Endothelial cell of umbilical vein (primary cell): ENCODE measurements at regions not wholly inside any gene's neighbourhood (a gene's known extent, or its start where the extent isn't known, plus 50 kb on each side); places are given as distances from the start of the nearest gene placed in this dataset.

ENCODE experiments used
- BruUV-seq: library from RNA; stranded (reverse); fragments of 400-500 nt; replicated peaks from 2 replicates; lab custom pipeline; 2021; lab: Mats Ljungman, UMichigan
- CTCF ChIA-PET: fragments of 300-600, 350-600 bp; sonication (Branson Sonifier 250); formaldehyde crosslinking; loops from one replicate; lab custom pipeline; 2021; ENCODE audit warnings: antibody characterized with exemption, inconsistent platforms; lab: Charles Lee
- POLR2A ChIA-PET: fragments of 300-600, 350-600 bp; sonication (Branson Sonifier 250); formaldehyde crosslinking; loops from one replicate; lab custom pipeline; 2021; ENCODE audit warnings: antibody characterized with exemption, inconsistent platforms; lab: Charles Lee
- DNase-seq: peaks from one replicate; pipeline ENCODE4 v3.0.0-alpha.2; 2011; ENCODE audit warnings: low read depth, low spot score
- FAIRE-seq: peaks from 2 replicates; lab custom pipeline; 2011; peaks lifted over from hg19 to GRCh38; lab: Jason Lieb, UNC
- H2AFZ ChIP-seq: 2 replicates; pipeline ENCODE4 v1.6.0; 2012; ENCODE audit warnings: low read depth, low read length, control low read depth, inconsistent platforms
- H3K27ac ChIP-seq: 2 replicates; pipeline ENCODE4 v1.5.1; 2011; ENCODE audit warnings: low read depth, mild to moderate bottlenecking, control low read depth, low read length, moderate library complexity; ENCODE audit not compliant: insufficient read depth
- H3K27me3 ChIP-seq, 2 experiments: 2 replicates each; pipeline versions ENCODE4 v1.6.0 to v1.6.1; 2011; ENCODE audit warnings: low read length in 2 of 2, mixed read lengths in 1 of 2; ENCODE audit not compliant: control insufficient read depth in 2 of 2, insufficient read depth in 2 of 2
- H3K36me3 ChIP-seq, 2 experiments: 2 replicates in 1 of 2; 3 replicates in 1 of 2; pipeline ENCODE4 v1.5.1; 2011; ENCODE audit warnings: low read length in 2 of 2, mild to moderate bottlenecking in 1 of 2, moderate library complexity in 1 of 2; ENCODE audit not compliant: control insufficient read depth in 2 of 2, insufficient read depth in 2 of 2; ENCODE audit errors: extremely low read depth in 1 of 2
- H3K4me1 ChIP-seq: 3 replicates; pipeline ENCODE4 v1.5.1; 2011; ENCODE audit warnings: mild to moderate bottlenecking, low read length; ENCODE audit not compliant: control insufficient read depth, insufficient read depth; ENCODE audit errors: extremely low read depth
- H3K4me2 ChIP-seq: 2 replicates; pipeline ENCODE4 v1.6.1; 2011; ENCODE audit warnings: low read length, control low read depth, mixed read lengths; ENCODE audit not compliant: insufficient read depth
- H3K4me3 ChIP-seq, 3 experiments: fragments of 200-600 bp in 1 of 3; sonication (generic), shearing (Covaris generic) in 1 of 3; replicated peaks in 1 of 3; 2 replicates each; pipeline ENCODE4 v1.5.1; 2011 to 2016; ENCODE audit warnings: control low read depth in 3 of 3, low read length in 3 of 3, mild to moderate bottlenecking in 2 of 3, inconsistent platforms in 1 of 3, low read depth in 1 of 3, moderate library complexity in 1 of 3; ENCODE audit not compliant: insufficient read depth in 1 of 3
- H3K79me2 ChIP-seq: 2 replicates; pipeline ENCODE4 v1.6.0; 2012; ENCODE audit warnings: low read length, inconsistent platforms; ENCODE audit not compliant: control insufficient read depth, insufficient read depth
- H3K9ac ChIP-seq: replicated peaks from 2 replicates; pipeline ENCODE3; 2011; ENCODE audit warnings: low read length, control low read depth; ENCODE audit not compliant: insufficient read depth; ENCODE audit errors: extremely low read depth
- H3K9me1 ChIP-seq: replicated peaks from 3 replicates; pipeline ENCODE4 v1.6.0; 2011; ENCODE audit warnings: mild to moderate bottlenecking, low read length; ENCODE audit not compliant: control insufficient read depth, insufficient read depth; ENCODE audit errors: extremely low read depth
- H3K9me3 ChIP-seq: replicated peaks from 2 replicates; pipeline ENCODE4 v1.5.1; 2012; ENCODE audit warnings: low read length, inconsistent platforms; ENCODE audit not compliant: control insufficient read depth, insufficient read depth
- H4K20me1 ChIP-seq: replicated peaks from 2 replicates; pipeline ENCODE3; 2011; ENCODE audit warnings: mild to moderate bottlenecking, low read length; ENCODE audit not compliant: control insufficient read depth, insufficient read depth; ENCODE audit errors: extremely low read depth
- CTCF ChIP-seq, 2 donors: IDR thresholded peaks; 1 replicate in 1 of 2; 2 replicates in 1 of 2; pipeline ENCODE4 v1.5.1; 2011; ENCODE audit warnings: low read length in 2 of 2, mild to moderate bottlenecking in 2 of 2, moderate library complexity in 2 of 2, control low read depth in 1 of 2, inconsistent platforms in 1 of 2, low read depth in 1 of 2; ENCODE audit not compliant: insufficient read depth in 1 of 2; ENCODE audit errors: extremely low read depth in 1 of 2
- EZH2 ChIP-seq: IDR thresholded peaks from 2 replicates; pipeline ENCODE4 v1.6.1; 2012; ENCODE audit warnings: borderline replicate concordance, low read depth, mild to moderate bottlenecking, moderate library complexity, low read length, inconsistent platforms; ENCODE audit not compliant: severe bottlenecking
- FOS ChIP-seq: IDR thresholded peaks from 2 replicates; pipeline ENCODE4 v1.6.1; 2011; ENCODE audit warnings: mild to moderate bottlenecking, low read length, moderate library complexity, borderline replicate concordance; ENCODE audit not compliant: insufficient read depth
- GATA2 ChIP-seq: IDR thresholded peaks from 2 replicates; pipeline ENCODE4 v1.7.0; 2011; ENCODE audit warnings: low read depth, mild to moderate bottlenecking, moderate library complexity, mixed read lengths, low read length; ENCODE audit not compliant: insufficient read length, insufficient read depth
- JUN ChIP-seq: IDR thresholded peaks from 2 replicates; pipeline ENCODE4 v1.6.1; 2011; ENCODE audit warnings: borderline replicate concordance, low read depth; ENCODE audit not compliant: insufficient read length, insufficient read depth
- MYC ChIP-seq: IDR thresholded peaks from one replicate; pipeline ENCODE4 v1.6.1; 2011; ENCODE audit warnings: mild to moderate bottlenecking, low read depth, low read length
- POLR2A ChIP-seq: IDR thresholded peaks from 2 replicates; pipeline ENCODE4 v1.6.1; 2012; ENCODE audit warnings: low read depth, mild to moderate bottlenecking, control low read depth, low read length
- POLR2AphosphoS5 ChIP-seq: IDR thresholded peaks from 2 replicates; pipeline ENCODE4 v1.6.1; 2012; ENCODE audit warnings: low read depth, mild to moderate bottlenecking, control low read depth, low read length, moderate library complexity; ENCODE audit not compliant: insufficient read depth
- dilution Hi-C: fragments of 300-500 bp; cut with MboI; formaldehyde crosslinking; loops from one replicate; pipeline ENCODE4 v1.15.0; 2019; ENCODE audit warnings: low sequenced_read_pairs; ENCODE audit not compliant: extremely low pct_ligation_motif_present
- intact Hi-C: fragments of 100-400 bp; cut with micrococcal nuclease; formaldehyde crosslinking; loops from one replicate; pipeline ENCODE4 v1.10.0; 2022
- TF ChIP-seq, protein P1 (sequence below): IDR thresholded peaks from 2 replicates; pipeline ENCODE4 v1.6.1; 2011; ENCODE audit not compliant: insufficient read depth, insufficient read length

DNA sequence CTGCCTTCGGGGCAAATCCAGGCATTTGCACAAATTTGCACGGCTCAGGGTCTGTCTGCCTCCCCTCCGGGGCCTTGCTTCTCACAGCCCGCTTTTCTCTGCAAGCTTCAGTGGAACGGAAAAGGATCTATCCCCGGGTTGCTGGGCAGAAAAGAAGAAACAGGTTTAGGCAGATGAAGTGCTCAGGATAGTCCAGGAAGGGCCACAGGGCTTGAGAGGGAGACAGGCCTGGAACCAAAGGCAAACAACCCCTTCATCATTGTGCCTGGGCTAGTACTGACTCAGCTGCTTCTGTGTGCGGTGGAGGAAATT, 347.8 kb upstream of the TNP1 start:
- intact Hi-C loops, result no loop called here
- dilution Hi-C loops, result no loop called here
- TF ChIP-seq JUN, result no peak
- TF ChIP-seq, protein P1, sequence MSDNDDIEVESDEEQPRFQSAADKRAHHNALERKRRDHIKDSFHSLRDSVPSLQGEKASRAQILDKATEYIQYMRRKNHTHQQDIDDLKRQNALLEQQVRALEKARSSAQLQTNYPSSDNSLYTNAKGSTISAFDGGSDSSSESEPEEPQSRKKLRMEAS, result no peak
- TF ChIP-seq GATA2, result no peak
- no peak for TF ChIP-seq POLR2A
- no peak for TF ChIP-seq FOS
- no peak for TF ChIP-seq EZH2
- no peak for TF ChIP-seq CTCF (IDR thresholded peaks at IDR 0.05; ENCODE audit: extremely low read depth in 1 of 2, insufficient read depth in 1 of 2, low read depth in 1 of 2, low read length in 2 of 2)
- no peak for TF ChIP-seq POLR2AphosphoS5
- no peak for TF ChIP-seq MYC
- FAIRE-seq, result no peak
- no peaks in the 10 kb centered on the region for H3K27me3 ChIP-seq
- H3K4me1 ChIP-seq, result no peaks in the 10 kb centered on the region
- H3K79me2 ChIP-seq, result no peaks in the 10 kb centered on the region
- H2AFZ ChIP-seq, result no peak overlapping the region
- no peaks in the 10 kb centered on the region for H4K20me1 ChIP-seq
- H3K9me1 ChIP-seq, result no peaks in the 10 kb centered on the region
- H3K9ac ChIP-seq, result no peak overlapping the region
- BruUV-seq, result no TSS peak
- H3K27ac ChIP-seq, result no peak overlapping the region
- H3K9me3 ChIP-seq, result no peaks in the 10 kb centered on the region
- no peaks in the 10 kb centered on the region for H3K36me3 ChIP-seq
- H3K4me3 ChIP-seq, result no peak overlapping the region
- no peak overlapping the region for H3K4me2 ChIP-seq
- no peak for DNase-seq
- CTCF ChIA-PET, result interaction anchor here (1.4 kb wide), 1 partner anchor 8 kb away, joined by 4 read pairs; no protein-coding TSS in a partner anchor
- POLR2A ChIA-PET, result interaction anchor here (0.6 kb wide), 1 partner anchor 1116 kb away, joined by 9 read pairs; no protein-coding TSS in a partner anchor
